ENCODE measurements at regions not wholly inside any gene's neighbourhood (a gene's known extent, or its start where the extent isn't known, plus 50 kb on each side); places are given as distances from the start of the nearest gene placed in this dataset.

DNA sequence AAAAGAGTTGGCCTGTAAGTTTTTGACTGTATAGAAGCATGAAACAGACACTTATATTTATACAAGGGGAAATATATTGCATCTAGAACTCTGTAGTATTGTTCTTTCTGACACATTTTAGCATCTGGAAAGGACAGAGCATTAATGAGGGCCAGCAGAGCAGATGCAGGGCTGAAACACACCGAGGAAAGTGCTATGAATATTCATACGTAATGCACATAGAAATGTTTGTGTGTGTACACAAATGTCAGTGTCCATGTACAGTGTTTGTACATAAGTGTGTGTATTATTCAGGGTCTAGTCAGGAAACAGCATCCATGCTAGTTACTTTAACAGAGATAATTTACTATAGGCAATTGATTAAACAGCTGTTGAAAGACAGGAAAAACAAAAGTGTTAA is 146.5 kb upstream of the DTNBP1 start (continued):
- TF ChIP-seq, protein P1, sequence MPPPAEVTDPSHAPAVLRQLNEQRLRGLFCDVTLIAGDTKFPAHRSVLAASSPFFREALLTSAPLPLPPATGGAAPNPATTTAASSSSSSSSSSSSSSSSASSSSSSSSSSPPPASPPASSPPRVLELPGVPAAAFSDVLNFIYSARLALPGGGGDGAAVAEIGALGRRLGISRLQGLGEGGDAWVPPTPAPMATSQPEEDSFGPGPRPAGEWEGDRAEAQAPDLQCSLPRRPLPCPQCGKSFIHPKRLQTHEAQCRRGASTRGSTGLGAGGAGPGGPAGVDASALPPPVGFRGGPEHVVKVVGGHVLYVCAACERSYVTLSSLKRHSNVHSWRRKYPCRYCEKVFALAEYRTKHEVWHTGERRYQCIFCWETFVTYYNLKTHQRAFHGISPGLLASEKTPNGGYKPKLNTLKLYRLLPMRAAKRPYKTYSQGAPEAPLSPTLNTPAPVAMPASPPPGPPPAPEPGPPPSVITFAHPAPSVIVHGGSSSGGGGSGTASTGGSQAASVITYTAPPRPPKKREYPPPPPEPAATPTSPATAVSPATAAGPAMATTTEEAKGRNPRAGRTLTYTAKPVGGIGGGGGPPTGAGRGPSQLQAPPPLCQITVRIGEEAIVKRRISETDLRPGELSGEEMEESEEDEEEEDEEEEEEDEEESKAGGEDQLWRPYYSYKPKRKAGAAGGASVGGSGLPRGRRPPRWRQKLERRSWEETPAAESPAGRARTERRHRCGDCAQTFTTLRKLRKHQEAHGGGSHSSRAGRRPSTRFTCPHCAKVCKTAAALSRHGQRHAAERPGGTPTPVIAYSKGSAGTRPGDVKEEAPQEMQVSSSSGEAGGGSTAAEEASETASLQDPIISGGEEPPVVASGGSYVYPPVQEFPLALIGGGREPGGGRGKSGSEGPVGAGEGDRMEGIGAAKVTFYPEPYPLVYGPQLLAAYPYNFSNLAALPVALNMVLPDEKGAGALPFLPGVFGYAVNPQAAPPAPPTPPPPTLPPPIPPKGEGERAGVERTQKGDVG (CRISPR knock-in tag; IDR thresholded peaks at IDR 0.05): no peak
- TF ChIP-seq NR2F1 (conservative IDR thresholded peaks at IDR 0.05): no peak
- no peak for TF ChIP-seq RUNX3 (IDR thresholded peaks at IDR 0.05; ENCODE audit: low read length)
- TF ChIP-seq SMAD1 (IDR thresholded peaks at IDR 0.05; ENCODE audit: low read depth, partially characterized antibody): no peak
- TF ChIP-seq ZNF384 (IDR thresholded peaks at IDR 0.05; ENCODE audit: borderline replicate concordance, low read depth, low read length): no peak
- no peak for TF ChIP-seq NR2C1 (IDR thresholded peaks at IDR 0.05)
- TF ChIP-seq NFIC (IDR thresholded peaks at IDR 0.05; ENCODE audit: low read depth, low read length): no peak
- no peak for TF ChIP-seq SIN3A (IDR thresholded peaks at IDR 0.05; ENCODE audit: low read depth, low read length)

DNA sequence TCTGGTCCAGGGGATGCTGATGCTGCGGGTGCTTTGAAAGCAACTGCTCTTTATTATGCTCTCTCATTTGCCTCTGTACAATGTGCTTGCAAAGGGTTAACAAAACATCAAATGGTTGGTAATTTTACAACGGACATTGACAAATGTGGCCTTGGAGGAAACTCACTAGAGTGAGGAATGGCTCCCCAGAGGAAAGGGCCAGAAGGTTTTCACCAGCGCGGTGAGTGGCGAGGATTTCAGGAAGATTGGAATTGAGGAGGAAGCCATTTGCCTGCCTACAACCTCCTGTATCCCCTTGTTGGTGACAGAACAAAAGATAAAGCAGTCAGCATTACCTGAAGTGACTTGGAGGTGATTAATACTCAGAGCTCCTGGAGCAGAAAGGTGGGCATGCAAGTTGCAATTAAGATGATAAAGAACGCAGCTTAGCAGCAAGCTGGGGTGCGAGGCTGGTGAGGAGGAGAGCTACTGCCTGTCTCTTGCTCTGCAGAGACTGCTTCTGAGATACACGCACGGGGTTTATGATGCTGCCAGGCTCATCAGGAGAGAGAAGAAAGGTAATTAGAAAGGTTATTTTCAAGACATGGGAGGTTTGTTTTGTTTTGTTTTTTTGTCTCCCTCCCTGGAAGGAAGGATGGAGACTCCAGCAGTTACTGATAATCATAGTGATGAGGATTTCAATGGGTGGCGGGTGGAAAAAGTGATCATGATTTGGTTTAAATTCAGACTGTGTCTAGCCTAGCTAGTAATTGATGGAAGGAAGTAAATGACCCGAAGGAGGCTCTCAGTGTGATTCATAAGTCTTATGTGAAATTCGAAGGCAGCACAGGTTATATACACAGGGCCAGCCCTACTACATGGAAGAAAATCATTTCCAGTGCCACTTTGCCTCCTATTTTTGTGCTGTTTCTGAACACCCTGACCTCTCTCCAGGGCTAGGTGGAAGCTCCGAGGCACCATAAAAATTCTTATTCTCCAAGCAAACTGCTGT is 141.6 kb upstream of the DTNBP1 start:
- Histone ChIP-seq H2AFZ (ENCODE audit: control insufficient read depth, low read depth, low read length) (no peak overlapping the region), H3K4me1 (ENCODE audit: control insufficient read depth, insufficient read depth, low read length) (no peaks in the 10 kb centered on the region), H3K4me2 (ENCODE audit: control insufficient read depth, insufficient read depth) (no peak overlapping the region), H4K20me1 (ENCODE audit: control insufficient read depth, insufficient read depth) (no peaks in the 10 kb centered on the region), H3K36me3 (ENCODE audit: control insufficient read depth in 2 of 2, insufficient read depth in 2 of 2, low read length in 1 of 2) (no peaks in the 10 kb centered on the region), H3K79me2 (ENCODE audit: control insufficient read depth, insufficient read depth, low read length) (no peaks in the 10 kb centered on the region), H3K9me3 (replicated peaks; ENCODE audit: control insufficient read depth, insufficient read depth, low read length) (no peaks in the 10 kb centered on the region; the same call in 2 of the 3 replicates), H3K9ac (ENCODE audit: control insufficient read depth, insufficient read depth, low read length) (no peak overlapping the region), H3K4me3 (no peak overlapping the region), H3K27ac (ENCODE audit: control insufficient read depth, insufficient read depth) (no peak overlapping the region), H3K27me3 (replicated peaks in 1 of 2; ENCODE audit: control insufficient read depth in 2 of 2, insufficient read depth in 2 of 2, low read length in 1 of 2) (no peaks in the 10 kb centered on the region)
- FAIRE-seq (no peak), ATAC-seq (no peak), DNase-seq (ENCODE audit: low read depth, low spot score) (no peak)
- BruUV-seq (replicated peaks): no TSS peak
- POLR2A ChIA-PET: interaction anchor here (0.6 kb wide), 1 partner anchor 177 kb away, joined by 3 read pairs; no protein-coding TSS in a partner anchor
- in situ Hi-C loops (cut with MboI) (no loop called here), intact Hi-C loops (cut with micrococcal nuclease; ENCODE audit: unreplicated experiment) (no loop called here)
- SMC1A ChIA-PET (ENCODE audit: uncharacterized antibody, unreplicated experiment): interaction anchor here (1.1 to 1.2 kb wide), 2 partner anchors 11 to 19 kb away, joined by 3 to 4 read pairs; no protein-coding TSS in a partner anchor
- RAD21 ChIA-PET (ENCODE audit: unreplicated experiment): interaction anchor here (0.6 to 0.7 kb wide), 2 partner anchors 70 to 76 kb away, joined by 3 read pairs; no protein-coding TSS in a partner anchor
- CTCF ChIA-PET: no interaction called here
- 63% methylated on average over 13 of the region's 13 CpGs for WGBS (ENCODE audit: insufficient coverage, insufficient replicate concordance, low lambda C conversion rate, missing lambda C conversion rate)
- TF ChIP-seq NFYA (IDR thresholded peaks at IDR 0.05; ENCODE audit: borderline replicate concordance, low read depth, low read length): no peak
- no peak for TF ChIP-seq CBX3 (IDR thresholded peaks at IDR 0.05; ENCODE audit: borderline replicate concordance, low read depth)
- TF ChIP-seq, protein P2, sequence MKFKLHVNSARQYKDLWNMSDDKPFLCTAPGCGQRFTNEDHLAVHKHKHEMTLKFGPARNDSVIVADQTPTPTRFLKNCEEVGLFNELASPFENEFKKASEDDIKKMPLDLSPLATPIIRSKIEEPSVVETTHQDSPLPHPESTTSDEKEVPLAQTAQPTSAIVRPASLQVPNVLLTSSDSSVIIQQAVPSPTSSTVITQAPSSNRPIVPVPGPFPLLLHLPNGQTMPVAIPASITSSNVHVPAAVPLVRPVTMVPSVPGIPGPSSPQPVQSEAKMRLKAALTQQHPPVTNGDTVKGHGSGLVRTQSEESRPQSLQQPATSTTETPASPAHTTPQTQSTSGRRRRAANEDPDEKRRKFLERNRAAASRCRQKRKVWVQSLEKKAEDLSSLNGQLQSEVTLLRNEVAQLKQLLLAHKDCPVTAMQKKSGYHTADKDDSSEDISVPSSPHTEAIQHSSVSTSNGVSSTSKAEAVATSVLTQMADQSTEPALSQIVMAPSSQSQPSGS (IDR thresholded peaks at IDR 0.05; ENCODE audit: low read length): no peak
- TF ChIP-seq, protein P3, sequence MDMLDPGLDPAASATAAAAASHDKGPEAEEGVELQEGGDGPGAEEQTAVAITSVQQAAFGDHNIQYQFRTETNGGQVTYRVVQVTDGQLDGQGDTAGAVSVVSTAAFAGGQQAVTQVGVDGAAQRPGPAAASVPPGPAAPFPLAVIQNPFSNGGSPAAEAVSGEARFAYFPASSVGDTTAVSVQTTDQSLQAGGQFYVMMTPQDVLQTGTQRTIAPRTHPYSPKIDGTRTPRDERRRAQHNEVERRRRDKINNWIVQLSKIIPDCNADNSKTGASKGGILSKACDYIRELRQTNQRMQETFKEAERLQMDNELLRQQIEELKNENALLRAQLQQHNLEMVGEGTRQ (IDR thresholded peaks at IDR 0.05; ENCODE audit: borderline replicate concordance, low read depth, low read length): no peak
- no peak for TF ChIP-seq POLR2A (IDR thresholded peaks at IDR 0.05; ENCODE audit: low read depth, low read length)
- no peak for TF ChIP-seq STAT1 (conservative IDR thresholded peaks at IDR 0.05)
- no peak for TF ChIP-seq CBX5 (IDR thresholded peaks at IDR 0.05; ENCODE audit: low read depth)
- no peak for TF ChIP-seq NR2C1 (IDR thresholded peaks at IDR 0.05)
- TF ChIP-seq RAD51 (IDR thresholded peaks at IDR 0.05): no peak
- no peak for TF ChIP-seq RCOR1 (conservative IDR thresholded peaks at IDR 0.05; ENCODE audit: low read depth, low read length)

Measured in GM12878 (cell line).